Loucy (cell line): ENCODE measurements at regions not wholly inside any gene's neighbourhood (a gene's known extent, or its start where the extent isn't known, plus 50 kb on each side); places are given as distances from the start of the nearest gene placed in this dataset.

Source experiments
- EZH2phosphoT487 ChIP-seq: fragments of 200-600 bp; IDR thresholded peaks from 2 replicates; pipeline ENCODE4 v1.6.1; 2018; ENCODE audit warnings: antibody characterized with exemption, mild to moderate bottlenecking, moderate library complexity, borderline replicate concordance
- TF ChIP-seq, protein P1 (sequence below): fragments of 200-600 bp; sonication (generic); conservative IDR thresholded peaks from 2 replicates; pipeline ENCODE4 v1.5.1; 2014; ENCODE audit warnings: mild to moderate bottlenecking, antibody characterized with exemption, low read length

DNA sequence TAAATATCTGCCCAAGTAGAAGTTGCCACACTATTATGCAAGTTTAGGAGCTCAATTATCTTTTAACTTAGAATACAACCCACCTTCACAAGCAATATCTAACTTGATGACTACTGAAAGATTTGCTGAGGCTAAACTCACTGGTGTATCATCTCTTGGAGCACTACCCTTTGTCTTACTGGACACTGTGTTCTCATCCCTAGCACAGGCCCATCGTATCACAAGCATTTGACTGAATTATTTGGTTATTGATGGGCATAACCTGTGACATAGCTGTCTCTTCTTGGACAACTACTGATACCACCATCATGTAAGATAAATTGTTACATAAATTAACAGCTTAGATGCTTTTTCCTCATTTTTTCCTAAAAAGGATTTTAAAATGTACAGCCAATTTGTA, 216.2 kb upstream of the THBS1 start:
- TF ChIP-seq, protein P1, sequence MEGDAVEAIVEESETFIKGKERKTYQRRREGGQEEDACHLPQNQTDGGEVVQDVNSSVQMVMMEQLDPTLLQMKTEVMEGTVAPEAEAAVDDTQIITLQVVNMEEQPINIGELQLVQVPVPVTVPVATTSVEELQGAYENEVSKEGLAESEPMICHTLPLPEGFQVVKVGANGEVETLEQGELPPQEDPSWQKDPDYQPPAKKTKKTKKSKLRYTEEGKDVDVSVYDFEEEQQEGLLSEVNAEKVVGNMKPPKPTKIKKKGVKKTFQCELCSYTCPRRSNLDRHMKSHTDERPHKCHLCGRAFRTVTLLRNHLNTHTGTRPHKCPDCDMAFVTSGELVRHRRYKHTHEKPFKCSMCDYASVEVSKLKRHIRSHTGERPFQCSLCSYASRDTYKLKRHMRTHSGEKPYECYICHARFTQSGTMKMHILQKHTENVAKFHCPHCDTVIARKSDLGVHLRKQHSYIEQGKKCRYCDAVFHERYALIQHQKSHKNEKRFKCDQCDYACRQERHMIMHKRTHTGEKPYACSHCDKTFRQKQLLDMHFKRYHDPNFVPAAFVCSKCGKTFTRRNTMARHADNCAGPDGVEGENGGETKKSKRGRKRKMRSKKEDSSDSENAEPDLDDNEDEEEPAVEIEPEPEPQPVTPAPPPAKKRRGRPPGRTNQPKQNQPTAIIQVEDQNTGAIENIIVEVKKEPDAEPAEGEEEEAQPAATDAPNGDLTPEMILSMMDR, result no peak
- TF ChIP-seq EZH2phosphoT487, result no peak
